ENCODE measurements at regions not wholly inside any gene's neighbourhood (a gene's known extent, or its start where the extent isn't known, plus 50 kb on each side); places are given as distances from the start of the nearest gene placed in this dataset.

DNA sequence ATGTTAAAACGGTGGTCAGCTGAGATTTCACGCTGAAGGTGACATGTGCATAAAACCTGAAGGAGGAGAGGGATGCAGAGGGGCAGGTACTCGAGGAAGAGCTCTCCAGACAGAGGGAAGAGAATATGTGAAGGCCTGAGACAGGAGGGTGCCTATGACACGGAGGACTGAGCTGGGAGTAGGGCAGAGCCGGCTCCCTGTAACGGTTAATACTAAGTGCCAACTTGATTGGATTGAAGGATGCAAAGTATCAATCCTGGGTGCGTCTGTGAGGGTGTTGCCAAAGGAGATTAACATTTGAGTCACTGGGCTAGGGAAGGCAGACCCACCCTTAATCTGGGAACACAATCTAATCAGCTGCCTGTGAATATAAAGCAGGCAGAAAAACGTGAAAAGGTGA lies 136.2 kb upstream of the SYT6 start:
- DNase-seq (ENCODE audit: low read depth) = no peak
- H3K4me3 ChIP-seq (ENCODE audit: low read depth, low read length) = no peak overlapping the region
- no peak for TF ChIP-seq CTCF (IDR thresholded peaks at IDR 0.05; ENCODE audit: insufficient read depth, low read depth, low read length, missing control alignments)

- DNase-seq (ENCODE audit: low read depth) = no peak
- TF ChIP-seq CTCF (IDR thresholded peaks at IDR 0.05; ENCODE audit: insufficient read depth, low read depth, low read length, missing control alignments) = no peak
- no peak overlapping the region for H3K4me3 ChIP-seq (ENCODE audit: low read depth, low read length)
Observed at GRCh38 chr1:114289306-114289705, 135.6 kb upstream of the SYT6 start.

GRCh38 chr1:114286960-114287359 lies 133.3 kb upstream of the SYT6 start:
- no peak for DNase-seq (ENCODE audit: low read depth)
- no peak overlapping the region for H3K4me3 ChIP-seq (ENCODE audit: low read depth, low read length)
- no peak for TF ChIP-seq CTCF (IDR thresholded peaks at IDR 0.05; ENCODE audit: insufficient read depth, low read depth, low read length, missing control alignments)

GRCh38 chr1:114286179-114286578 lies 132.5 kb upstream of the SYT6 start:
- no peak for DNase-seq (ENCODE audit: low read depth)
- H3K4me3 ChIP-seq (ENCODE audit: low read depth, low read length) = no peak overlapping the region
- no peak for TF ChIP-seq CTCF (IDR thresholded peaks at IDR 0.05; ENCODE audit: insufficient read depth, low read depth, low read length, missing control alignments)

- TF ChIP-seq CTCF (IDR thresholded peaks at IDR 0.05; ENCODE audit: insufficient read depth, low read depth, low read length, missing control alignments) = peak; percentile 90
- peak; percentile 90 for DNase-seq (ENCODE audit: low read depth)
- no peak overlapping the region for H3K4me3 ChIP-seq (ENCODE audit: low read depth, low read length)
Observed at GRCh38 chr1:114282751-114283403, 129.2 kb upstream of the SYT6 start.

- no peak for TF ChIP-seq CTCF (IDR thresholded peaks at IDR 0.05; ENCODE audit: insufficient read depth, low read depth, low read length, missing control alignments)
- no peak overlapping the region for H3K4me3 ChIP-seq (ENCODE audit: low read depth, low read length)
- no peak for DNase-seq (ENCODE audit: low read depth)
Observed at GRCh38 chr1:114278911-114279310, 125.2 kb upstream of the SYT6 start.

GRCh38 chr1:114278430-114278829 lies 124.8 kb upstream of the SYT6 start:
- no peak overlapping the region for H3K4me3 ChIP-seq (ENCODE audit: low read depth, low read length)
- DNase-seq (ENCODE audit: low read depth) = no peak
- no peak for TF ChIP-seq CTCF (IDR thresholded peaks at IDR 0.05; ENCODE audit: insufficient read depth, low read depth, low read length, missing control alignments)
